Fibroblast of the conjunctiva (primary cell): ENCODE measurements at regions not wholly inside any gene's neighbourhood (a gene's known extent, or its start where the extent isn't known, plus 50 kb on each side); places are given as distances from the start of the nearest gene placed in this dataset.
A peak's percentile ranks its signal among the peaks of the same experiment; 100 is the strongest.
"Not testable (repeated sequence)": the region's sequence is repeated elsewhere in the genome, so short reads cannot be mapped to it uniquely, and the experiment has no call there.

Experiments used
- DNase-seq: peaks from one replicate; pipeline ENCODE4 v3.0.0-alpha.2; 2010; ENCODE audit warnings: low read depth

- DNase-seq, result peak; percentile 21
These were observed 84.4 kb upstream of the XYLT1 start for GRCh38 chr16:17555176-17555575.

- no peak for DNase-seq
These were observed 81.6 kb upstream of the XYLT1 start for GRCh38 chr16:17552351-17552750.

DNA sequence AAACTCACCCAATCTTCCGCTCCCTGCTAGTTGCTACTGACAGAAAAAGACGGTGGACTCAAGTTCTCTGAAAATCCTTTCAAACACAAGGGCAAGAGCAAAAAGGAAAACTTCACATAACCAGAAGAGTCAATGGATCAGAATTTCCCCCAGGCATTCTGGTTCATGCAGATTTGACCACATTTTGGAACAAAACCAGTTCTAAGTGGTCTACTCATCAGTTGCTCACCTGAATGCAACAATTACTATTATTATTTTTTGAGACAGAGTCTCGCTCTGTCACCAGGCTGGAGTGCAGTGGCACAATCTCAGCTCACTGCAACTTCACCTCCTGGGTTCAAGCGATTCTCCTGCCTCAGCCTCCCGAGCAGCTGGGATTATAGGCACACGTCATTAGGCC lies 80.9 kb upstream of the XYLT1 start:
- DNase-seq, result not testable (repeated sequence)

DNA sequence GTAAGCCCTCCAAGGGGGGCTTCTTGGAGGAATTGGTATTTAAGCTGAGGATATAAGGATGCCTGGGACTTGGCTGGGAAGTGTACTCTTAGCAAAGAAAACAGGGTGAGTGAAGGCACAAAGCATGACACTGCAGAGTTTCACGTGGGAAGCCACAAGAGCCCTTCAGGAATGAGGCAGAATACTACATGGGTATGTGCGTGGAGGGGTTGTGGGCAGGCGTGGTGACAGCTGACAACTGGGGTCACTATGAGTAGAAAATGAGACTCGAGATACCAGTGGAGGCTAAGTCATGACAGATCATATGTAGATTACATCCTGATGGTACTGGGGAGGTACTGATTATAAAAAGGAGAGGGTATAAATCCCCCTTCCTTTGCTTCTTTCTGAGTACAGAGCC lies 78.1 kb upstream of the XYLT1 start:
- no peak for DNase-seq

DNA sequence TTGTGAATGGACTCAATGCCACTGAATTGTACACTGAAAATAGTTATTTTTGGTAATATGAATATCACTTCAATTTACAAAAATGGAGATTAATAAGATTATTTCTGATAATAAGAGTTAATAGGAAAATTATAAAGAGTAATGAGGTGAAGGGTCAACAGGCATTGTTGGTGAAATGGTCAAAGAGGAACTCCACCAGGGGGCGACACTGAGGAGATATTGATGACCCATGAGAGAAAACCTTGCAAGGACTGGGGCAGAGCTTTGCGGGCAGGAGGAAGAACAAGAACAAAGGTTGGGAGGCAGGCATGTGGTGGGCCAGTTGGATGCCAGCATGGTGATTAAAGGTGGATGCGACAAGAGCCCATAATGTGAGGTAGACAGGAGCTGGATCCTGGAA lies 74.0 kb upstream of the XYLT1 start:
- no peak for DNase-seq

- DNase-seq, result no peak
These were observed 73.5 kb upstream of the XYLT1 start for GRCh38 chr16:17544304-17544703.

DNA sequence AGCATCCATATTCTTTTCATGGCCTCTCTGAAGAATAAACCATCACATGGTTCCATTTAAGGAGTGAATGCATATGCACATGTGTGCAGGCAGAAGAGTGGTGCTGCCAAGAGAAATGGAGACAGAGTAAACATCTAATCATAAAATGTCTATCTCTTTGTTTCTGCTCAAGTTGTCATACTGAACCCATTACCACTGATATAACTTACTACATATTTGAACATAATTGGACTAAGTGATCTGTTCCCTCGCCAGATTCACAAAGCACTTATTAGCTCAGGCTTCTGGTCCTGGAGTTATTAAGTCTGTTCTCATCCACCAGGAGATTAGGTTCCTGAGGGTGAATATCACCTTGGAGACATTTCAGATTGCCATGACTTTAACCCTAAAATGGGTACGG lies 72.3 kb upstream of the XYLT1 start:
- no peak for DNase-seq

GRCh38 chr16:17541324-17541723 lies 70.6 kb upstream of the XYLT1 start:
- DNase-seq, result no peak

GRCh38 chr16:17538927-17539326 lies 68.2 kb upstream of the XYLT1 start:
- DNase-seq, result no peak

GRCh38 chr16:17532338-17532995 lies 61.7 kb upstream of the XYLT1 start:
- DNase-seq, result no peak

DNA sequence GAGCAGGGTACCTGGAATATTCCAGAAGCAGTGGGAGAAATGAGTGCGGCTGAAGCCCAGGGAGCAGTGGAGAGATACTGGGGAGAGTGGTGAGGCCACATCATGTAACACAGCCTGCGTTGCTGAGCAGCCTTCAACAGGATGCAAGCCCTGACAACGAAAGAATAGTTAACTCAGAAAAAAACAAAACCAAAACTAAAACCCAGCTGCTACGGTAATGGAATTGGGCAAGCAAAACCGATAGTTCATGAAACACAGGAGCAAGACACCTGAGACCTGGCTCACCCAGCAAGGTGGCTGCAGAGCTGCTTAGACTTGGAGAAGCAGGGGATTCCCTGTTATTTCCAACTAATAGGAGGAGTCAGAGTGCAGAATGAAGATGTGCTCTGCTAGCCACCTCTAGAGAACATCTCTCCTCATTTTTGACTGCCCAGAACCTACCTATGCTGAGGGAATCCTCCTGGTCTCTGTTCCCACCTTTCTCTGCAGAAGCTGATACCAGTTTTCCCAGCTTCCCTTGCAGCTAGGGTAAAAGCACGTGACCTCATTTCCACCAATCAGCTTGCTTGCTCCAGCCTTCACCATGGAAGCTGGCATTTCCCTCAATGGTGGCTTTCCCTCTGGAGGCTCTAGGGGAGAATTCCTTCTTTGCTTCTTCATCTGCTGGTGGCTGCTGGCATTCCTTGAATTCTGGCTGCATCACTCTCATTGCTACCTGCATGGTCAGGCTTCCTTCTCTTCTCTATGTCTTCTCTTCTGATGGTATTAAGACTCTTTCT lies 59.4 kb upstream of the XYLT1 start:
- no peak for DNase-seq

- DNase-seq, result no peak
These were observed 56.5 kb upstream of the XYLT1 start for GRCh38 chr16:17526956-17527937.

GRCh38 chr16:17524656-17525055 lies 53.9 kb upstream of the XYLT1 start:
- no peak for DNase-seq

- no peak for DNase-seq
These were observed 49.8 kb upstream of the XYLT1 start for GRCh38 chr16:17520561-17520960.
